HepG2 (cell line): ENCODE measurements at regions not wholly inside any gene's neighbourhood (a gene's known extent, or its start where the extent isn't known, plus 50 kb on each side); places are given as distances from the start of the nearest gene placed in this dataset.

Source experiments
- ATAC-seq: fragments of 200-7000 bp; cut with Tn5 transposase; 3 replicates; pipeline ENCODE4 v1.9.1; 2020; ENCODE audit warnings: mild to moderate bottlenecking, moderate library complexity
- BruUV-seq: library from RNA; stranded (reverse); fragments of 400-500 nt; replicated peaks from 2 replicates; lab custom pipeline; 2021; lab: Mats Ljungman, UMichigan
- CTCF ChIA-PET: fragments of 300-600 bp; formaldehyde crosslinking; extraction: SDS; loops from one replicate; lab custom pipeline; 2021; ENCODE audit warnings: low total read pairs, inconsistent platforms, low intra/inter-chr PET ratio; lab: Yijun Ruan, JAX
- POLR2A ChIA-PET: fragments of 350-600 bp; sonication (Branson Sonifier 250); formaldehyde crosslinking; loops from one replicate; lab custom pipeline; 2020; ENCODE audit warnings: antibody characterized with exemption, inconsistent platforms; lab: Yijun Ruan, JAX
- DNase-seq: peaks from one replicate; pipeline ENCODE4 v3.0.0-alpha.2; 2015; ENCODE audit warnings: low spot score
- FAIRE-seq: peaks from 3 replicates; lab custom pipeline; 2011; peaks lifted over from hg19 to GRCh38; lab: Jason Lieb, UNC
- H2AFZ ChIP-seq: one replicate; pipeline ENCODE4 v1.6.1; 2011; ENCODE audit warnings: low read length, inconsistent platforms
- H3K27ac ChIP-seq: fragments of 300-600 bp; 3 replicates; pipeline ENCODE4 v1.8.0; 2011; ENCODE audit warnings: mixed run types, mild to moderate bottlenecking, mixed read lengths, low read length, inconsistent platforms; ENCODE audit not compliant: insufficient read depth; ENCODE audit errors: extremely low read length
- H3K27me3 ChIP-seq, 2 experiments: fragments of 200-600 bp in 1 of 2; 2 replicates in 1 of 2; 3 replicates in 1 of 2; pipeline versions ENCODE4 v1.6.0 to v1.8.0; 2011; ENCODE audit warnings: low read length in 2 of 2, mild to moderate bottlenecking in 2 of 2, moderate library complexity in 2 of 2, inconsistent platforms in 1 of 2; ENCODE audit not compliant: insufficient read depth in 2 of 2, control insufficient read depth in 1 of 2
- H3K36me3 ChIP-seq, 2 experiments: fragments of 200-600 bp in 1 of 2; replicated peaks in 1 of 2; 2 replicates in 1 of 2; 3 replicates in 1 of 2; pipeline versions ENCODE4 v1.5.1 to v1.8.0; 2011; ENCODE audit warnings: low read length in 2 of 2, inconsistent platforms in 1 of 2; ENCODE audit not compliant: insufficient read depth in 2 of 2, control insufficient read depth in 1 of 2
- H3K4me1 ChIP-seq: 2 replicates; pipeline ENCODE4 v1.5.1; 2012; ENCODE audit warnings: low read length, inconsistent platforms; ENCODE audit not compliant: insufficient read depth
- H3K4me2 ChIP-seq: 2 replicates; pipeline ENCODE4 v1.6.0; 2011; ENCODE audit warnings: low read depth, low read length, inconsistent platforms
- H3K4me3 ChIP-seq, 3 experiments: fragments of 200-600 bp in 1 of 3; sonication (generic), shearing (Covaris generic) in 1 of 3; replicated peaks in 1 of 3; 2 replicates each; pipeline ENCODE4 v1.5.1; 2011 to 2016; ENCODE audit warnings: low read length in 3 of 3, inconsistent platforms in 2 of 3, low read depth in 2 of 3, mild to moderate bottlenecking in 2 of 3, control low read depth in 1 of 3, mixed read lengths in 1 of 3; ENCODE audit not compliant: insufficient read depth in 1 of 3
- H3K79me2 ChIP-seq: one replicate; pipeline ENCODE4 v1.6.1; 2011; ENCODE audit warnings: low read length, inconsistent platforms; ENCODE audit not compliant: insufficient read depth
- H3K9ac ChIP-seq: 2 replicates; pipeline ENCODE4 v1.6.0; 2011; ENCODE audit warnings: mild to moderate bottlenecking, low read depth, low read length, inconsistent platforms; ENCODE audit not compliant: insufficient read depth
- H3K9me3 ChIP-seq: 2 replicates; pipeline ENCODE4 v1.5.1; 2012; ENCODE audit warnings: mild to moderate bottlenecking, low read length
- H4K20me1 ChIP-seq: 2 replicates; pipeline ENCODE4 v1.6.0; 2011; ENCODE audit warnings: inconsistent platforms, mild to moderate bottlenecking, low read length, moderate library complexity; ENCODE audit not compliant: insufficient read depth
- IRF1 ChIP-seq: sonication (generic); formaldehyde crosslinking; IDR thresholded peaks from 2 replicates; pipeline ENCODE4 v1.4.0; 2020; ENCODE audit warnings: low read depth, mild to moderate bottlenecking, missing genetic modification reagents
- PAWR ChIP-seq: sonication (generic); formaldehyde crosslinking; IDR thresholded peaks from 2 replicates; pipeline ENCODE4 v1.4.0; 2020; ENCODE audit warnings: missing genetic modification reagents, mild to moderate bottlenecking, borderline replicate concordance
- TGIF2 ChIP-seq: IDR thresholded peaks from 2 replicates; pipeline ENCODE4 v1.6.1; 2016; ENCODE audit warnings: control low read depth, missing compliant biosample characterization
- ZBTB20 ChIP-seq: sonication (generic); formaldehyde crosslinking; IDR thresholded peaks from 2 replicates; pipeline ENCODE4 v1.8.1; 2023; ENCODE audit warnings: missing genetic modification reagents, low read depth, mild to moderate bottlenecking, borderline replicate concordance
- ZBTB33 ChIP-seq: sonication (generic); formaldehyde crosslinking; IDR thresholded peaks from 2 replicates; pipeline ENCODE4 v1.4.0; 2020; ENCODE audit warnings: missing genetic modification reagents
- ZNF18 ChIP-seq: sonication (generic); formaldehyde crosslinking; IDR thresholded peaks from 2 replicates; pipeline ENCODE4 v1.8.0; 2022; ENCODE audit warnings: mild to moderate bottlenecking, missing genetic modification reagents; ENCODE audit not compliant: insufficient replicate concordance
- ZNF576 ChIP-seq: sonication (generic); formaldehyde crosslinking; IDR thresholded peaks from 2 replicates; pipeline ENCODE4 v1.4.0; 2020; ENCODE audit warnings: mild to moderate bottlenecking, missing genetic modification reagents
- ZNF792 ChIP-seq: IDR thresholded peaks from 2 replicates; pipeline ENCODE4 v1.6.1; 2016
- WGBS: methylation state at CpG from one replicate; pipeline ENCODE4 v1.1.6; 2017; ENCODE audit warnings: low lambda C conversion rate; 5-methylcytosine and 5-hydroxymethylcytosine counted together
- in situ Hi-C: cut with HindIII; loops from 2 replicates; pipeline ENCODE4 v1.10.0; 2017; ENCODE audit warnings: low pct_unique_long_range_greater_than_20kb; ENCODE audit not compliant: extremely low pct_ligation_motif_present
- intact Hi-C: fragments of 100-400 bp; cut with micrococcal nuclease; formaldehyde crosslinking; loops from one replicate; pipeline ENCODE4 v1.10.0; 2022; ENCODE audit not compliant: unreplicated experiment

GRCh38 chr4:111984169-111984819, 161.0 kb upstream of the FAM241A start:
- intact Hi-C loops: no loop called here
- POLR2A ChIA-PET: no interaction called here
- no peak overlapping the region for H3K4me3 ChIP-seq
- TF ChIP-seq ZNF18 (CRISPR knock-in tag) (no peak), PAWR (CRISPR knock-in tag) (no peak), TGIF2 (no peak), IRF1 (CRISPR knock-in tag) (no peak), ZNF792 (CRISPR knock-in tag) (no peak), ZBTB33 (CRISPR knock-in tag) (no peak), ZNF576 (CRISPR knock-in tag) (no peak), ZBTB20 (CRISPR knock-in tag) (no peak)
- TF ChIP-seq, all 625 proteins: peak for 0
- Histone ChIP-seq H4K20me1 (no peaks in the 10 kb centered on the region), H2AFZ (no peak overlapping the region), H3K27me3 (no peaks in the 10 kb centered on the region), H3K36me3 (no peaks in the 10 kb centered on the region), H3K4me2 (no peak overlapping the region), H3K9me3 (no peaks in the 10 kb centered on the region), H3K9ac (no peak overlapping the region), H3K79me2 (no peaks in the 10 kb centered on the region), H3K4me1 (no peaks in the 10 kb centered on the region), H3K27ac (no peak overlapping the region)
- WGBS: 13% methylated on average over 10 of the region's 10 CpGs
- FAIRE-seq: no peak
- CTCF ChIA-PET: no interaction called here
- in situ Hi-C loops: no loop called here
- no peak for ATAC-seq
- BruUV-seq: no TSS peak
- DNase-seq: no peak
